GF-D8 (cell line): ENCODE measurements at regions not wholly inside any gene's neighbourhood (a gene's known extent, or its start where the extent isn't known, plus 50 kb on each side); places are given as distances from the start of the nearest gene placed in this dataset.
"Not testable (repeated sequence)": the region's sequence is repeated elsewhere in the genome, so short reads cannot be mapped to it uniquely, and the experiment has no call there.

ENCODE experiments used
- DNase-seq: peaks from one replicate; lab custom pipeline; 2025; lab: John Stamatoyannopoulos, UW

DNA sequence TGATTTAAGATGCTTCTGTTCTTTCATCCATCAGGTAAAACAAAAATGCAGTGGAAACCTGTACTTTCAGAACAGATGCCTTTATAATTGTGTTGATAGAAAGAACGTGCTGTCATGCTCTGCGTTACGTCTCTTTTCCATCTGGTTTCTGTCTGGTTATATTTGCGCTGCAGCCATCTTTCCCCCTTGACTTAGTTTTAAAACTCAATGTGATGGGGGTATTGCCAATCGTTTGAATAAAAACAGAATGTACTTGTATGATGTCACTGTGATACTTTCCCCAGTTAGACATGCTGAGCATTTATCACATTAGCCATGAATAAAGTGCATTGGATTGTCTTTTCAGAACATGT lies 508.6 kb downstream of the ADCYAP1 start:
- no peak for DNase-seq

DNA sequence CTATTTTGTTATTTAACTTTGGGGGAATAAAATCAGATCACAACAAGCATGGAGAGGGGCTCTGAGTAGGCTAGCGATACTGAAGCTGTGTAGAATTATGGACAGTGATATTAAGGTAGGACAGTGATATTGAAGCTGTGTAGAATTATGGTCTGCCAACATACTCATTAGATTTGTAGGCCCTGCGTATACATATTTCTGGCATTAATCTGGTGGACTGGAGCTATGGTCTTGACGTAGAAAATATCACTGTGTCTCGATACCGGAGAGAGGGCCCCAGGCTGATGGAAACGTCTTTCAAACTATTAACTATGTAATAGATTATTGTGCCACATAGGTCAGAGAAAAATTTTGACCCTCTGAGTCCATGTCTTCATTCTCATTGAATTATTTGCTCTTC lies 511.4 kb downstream of the ADCYAP1 start:
- DNase-seq = no peak

DNA sequence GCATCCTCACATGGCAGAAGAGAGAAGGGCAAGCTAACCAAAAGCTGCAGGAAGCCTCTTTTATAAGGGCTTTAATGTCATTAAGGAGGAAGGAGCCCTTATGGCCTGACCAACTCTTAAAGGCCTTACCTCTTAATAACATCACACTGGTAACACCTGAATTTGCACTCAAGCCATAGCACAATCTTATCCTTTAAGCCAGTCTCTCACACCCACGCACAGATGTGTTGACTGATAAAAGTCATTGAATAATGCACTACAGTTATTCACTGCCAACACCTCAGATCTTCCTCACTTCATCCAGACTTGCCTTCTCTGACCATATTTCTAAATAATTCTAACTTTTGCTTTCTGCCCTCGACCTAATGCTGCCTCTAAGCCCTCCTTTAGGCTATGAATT lies 516.8 kb downstream of the ADCYAP1 start:
- no peak for DNase-seq

DNA sequence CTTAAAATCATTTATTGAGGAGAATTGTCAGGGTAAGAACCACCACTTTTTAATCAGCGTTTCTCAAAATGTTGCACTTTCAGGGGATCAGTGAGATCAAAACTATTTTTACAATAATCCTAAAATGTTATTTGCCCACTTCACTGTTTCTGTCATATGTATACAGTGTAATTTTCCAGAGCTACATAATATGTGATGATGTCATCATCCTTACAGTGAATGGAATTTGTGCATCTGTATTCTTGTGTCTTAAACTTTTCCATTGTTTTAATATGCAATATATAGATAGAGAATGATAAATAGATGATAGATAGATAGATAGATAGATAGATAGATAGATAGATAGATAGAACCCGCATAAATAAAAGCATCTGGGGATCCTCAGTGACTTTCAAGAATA lies 518.0 kb downstream of the ADCYAP1 start:
- DNase-seq = no peak

DNA sequence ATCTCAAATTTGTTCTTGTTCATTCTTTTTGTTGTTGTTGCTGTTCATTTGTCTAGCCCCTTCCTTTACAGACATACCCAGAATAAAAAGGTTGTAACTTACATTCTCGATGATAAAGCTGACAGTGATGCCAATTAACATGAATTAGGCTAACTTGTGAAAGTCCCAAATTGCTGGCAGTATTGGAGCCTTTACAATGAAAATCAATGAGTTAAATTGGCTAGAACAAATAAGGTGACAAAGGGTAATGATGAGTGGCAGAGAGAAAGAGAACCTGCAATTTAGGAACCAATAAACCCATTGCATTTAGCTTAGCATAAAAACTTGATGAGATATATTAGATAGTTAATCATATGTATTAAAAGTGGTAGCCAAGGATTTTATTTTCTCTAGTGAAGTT lies 521.0 kb downstream of the ADCYAP1 start:
- no peak for DNase-seq

DNA sequence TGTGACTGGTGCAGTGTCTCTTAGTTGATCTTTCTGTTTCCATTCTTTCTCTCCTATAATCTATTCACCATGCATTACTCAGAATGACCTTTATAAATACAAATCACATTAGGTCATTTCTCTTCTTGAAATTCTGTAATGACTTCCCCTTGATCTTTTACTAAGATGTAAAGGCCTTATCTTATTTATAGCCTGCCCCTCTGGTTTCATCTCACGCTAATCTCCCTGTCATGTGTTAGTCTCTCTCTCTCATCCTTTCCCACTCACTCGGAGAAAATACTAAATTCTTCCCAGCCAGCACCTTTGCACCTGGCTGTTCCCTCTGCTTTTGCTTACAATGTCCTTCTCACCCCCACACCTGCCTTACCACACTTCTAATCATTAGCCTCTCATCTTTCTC lies 530.8 kb downstream of the ADCYAP1 start:
- no peak for DNase-seq

DNA sequence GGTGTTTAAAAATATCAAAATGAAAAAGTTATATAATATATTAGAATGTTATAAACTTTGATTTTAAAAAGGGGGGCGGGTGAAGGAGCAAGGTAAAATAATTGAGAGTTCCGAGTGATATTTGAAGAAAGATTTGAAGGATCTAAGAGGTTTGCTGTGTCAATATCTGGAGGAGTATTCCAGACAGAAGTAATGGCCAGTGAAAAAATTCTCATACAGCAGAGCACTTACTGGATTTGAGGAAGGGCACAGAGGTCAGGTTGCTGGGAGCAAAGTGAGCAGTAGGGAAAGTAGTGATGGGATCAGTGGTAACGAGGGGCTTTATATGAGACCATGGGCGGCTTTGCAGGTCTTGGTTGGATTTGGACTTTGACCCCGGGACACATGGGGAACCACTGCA lies 531.5 kb downstream of the ADCYAP1 start:
- DNase-seq = no peak

DNA sequence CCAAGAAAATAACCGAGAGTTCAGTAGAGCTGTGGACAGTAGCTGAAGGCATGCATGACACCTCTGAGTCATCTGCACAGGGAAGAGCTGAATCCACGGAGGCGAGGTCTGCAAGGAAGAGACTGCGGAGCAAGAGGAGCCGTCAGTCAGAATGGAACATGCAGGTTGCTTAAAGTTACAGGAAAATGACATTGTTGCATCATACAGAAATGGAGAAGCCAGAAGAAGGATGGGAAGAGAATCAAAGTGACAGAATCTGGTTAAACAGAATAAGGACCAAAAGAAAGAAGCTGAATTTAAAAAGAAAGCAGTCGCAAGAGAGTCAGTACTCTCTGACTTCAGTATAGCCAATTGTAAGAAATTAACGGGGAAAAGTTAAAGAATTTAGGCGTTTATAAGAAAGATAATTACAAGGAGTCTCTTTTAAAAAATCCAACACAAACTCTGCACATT lies 533.8 kb downstream of the ADCYAP1 start:
- no peak for DNase-seq

DNA sequence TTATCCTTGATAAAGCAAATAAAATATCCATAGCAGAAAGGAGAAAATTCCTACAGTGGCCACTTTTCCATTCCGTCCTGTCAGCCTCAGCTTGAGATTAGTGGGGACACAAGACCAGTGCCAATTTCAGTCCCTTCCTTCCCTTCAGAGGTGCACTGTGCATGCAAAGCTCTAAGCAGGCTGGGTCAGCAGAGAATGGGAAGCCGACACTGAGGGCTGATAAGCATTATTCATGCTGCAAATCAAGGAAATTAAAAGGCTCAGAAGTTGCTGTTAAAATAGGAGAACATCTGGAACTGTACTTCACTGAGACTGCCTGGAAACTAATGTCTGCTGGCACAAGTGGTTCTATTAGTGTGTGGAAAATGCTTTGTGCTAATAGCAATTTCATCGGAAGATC lies 534.3 kb downstream of the ADCYAP1 start:
- no peak for DNase-seq

DNA sequence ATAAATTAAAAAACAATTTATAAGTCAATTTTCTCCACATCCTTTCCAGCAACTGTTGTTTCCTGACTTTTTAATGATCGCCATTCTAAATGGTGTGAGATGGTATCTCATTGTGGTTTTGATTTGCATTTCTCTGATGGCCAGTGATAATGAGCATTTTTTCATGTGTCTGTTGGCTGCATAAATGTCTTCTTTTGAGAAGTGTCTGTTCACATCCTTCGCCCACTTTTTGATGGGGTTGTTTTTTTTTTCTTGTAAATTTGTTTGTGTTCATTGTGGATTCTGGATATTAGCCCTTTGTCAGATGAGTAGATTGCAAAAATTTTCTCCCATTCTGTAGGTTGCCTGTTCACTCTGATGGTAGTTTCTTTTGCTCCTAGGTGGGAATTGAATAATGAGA lies 539.4 kb downstream of the ADCYAP1 start:
- DNase-seq = not testable (repeated sequence)

DNA sequence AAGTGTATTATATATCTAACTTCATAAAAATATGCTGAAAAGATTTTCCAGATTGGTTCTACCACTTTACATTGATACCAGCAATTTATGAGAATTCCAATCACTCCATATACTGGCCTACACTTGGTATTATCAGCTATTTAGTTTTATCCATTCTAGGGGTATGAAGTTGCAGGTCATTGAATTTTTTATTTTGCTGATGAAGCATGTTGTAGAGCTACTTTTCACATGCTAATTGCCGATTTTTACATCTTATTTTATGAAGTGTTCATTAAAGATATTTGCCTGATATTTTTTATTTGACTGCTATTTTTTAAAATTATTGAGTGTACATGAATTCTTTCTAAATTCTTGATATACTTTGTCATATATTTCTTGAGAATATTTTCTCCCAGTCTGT lies 542.1 kb downstream of the ADCYAP1 start:
- no peak for DNase-seq

DNA sequence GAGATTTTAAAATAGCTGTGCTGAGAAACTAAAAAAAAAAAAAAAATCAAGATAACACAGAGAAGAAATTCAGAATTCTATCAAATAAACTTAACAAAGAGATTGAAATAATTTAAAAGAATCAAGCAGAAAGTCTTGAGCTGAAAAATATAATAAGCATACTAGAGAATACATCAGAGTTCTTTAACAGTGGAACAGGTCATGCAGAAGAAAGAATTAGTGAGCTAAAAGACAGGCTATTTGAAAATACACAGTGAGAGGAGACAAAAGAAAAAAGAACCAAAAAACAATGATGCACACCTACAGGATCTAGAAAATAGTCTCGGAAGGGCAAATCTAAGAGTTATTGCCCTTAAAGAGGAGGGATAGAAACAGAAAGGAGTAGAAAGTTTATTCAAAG lies 548.1 kb downstream of the ADCYAP1 start:
- DNase-seq = no peak

DNA sequence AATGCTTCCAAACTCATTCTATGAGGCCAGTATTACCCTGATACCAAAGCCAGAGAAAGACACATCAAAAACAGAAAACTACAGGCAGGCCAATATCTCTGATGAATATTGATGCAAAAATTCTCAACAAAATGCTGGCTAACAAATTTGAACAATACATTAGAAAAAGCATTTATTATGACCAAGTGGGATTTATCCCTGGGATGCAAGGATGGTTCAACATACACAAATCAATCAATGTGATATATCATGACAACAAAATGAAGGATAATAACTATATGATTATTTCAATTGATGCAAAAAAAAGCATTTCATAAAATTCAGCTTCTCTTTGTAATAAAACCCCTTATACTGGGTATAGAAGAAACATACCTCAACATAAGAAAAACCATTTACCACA lies 550.9 kb downstream of the ADCYAP1 start:
- no peak for DNase-seq

DNA sequence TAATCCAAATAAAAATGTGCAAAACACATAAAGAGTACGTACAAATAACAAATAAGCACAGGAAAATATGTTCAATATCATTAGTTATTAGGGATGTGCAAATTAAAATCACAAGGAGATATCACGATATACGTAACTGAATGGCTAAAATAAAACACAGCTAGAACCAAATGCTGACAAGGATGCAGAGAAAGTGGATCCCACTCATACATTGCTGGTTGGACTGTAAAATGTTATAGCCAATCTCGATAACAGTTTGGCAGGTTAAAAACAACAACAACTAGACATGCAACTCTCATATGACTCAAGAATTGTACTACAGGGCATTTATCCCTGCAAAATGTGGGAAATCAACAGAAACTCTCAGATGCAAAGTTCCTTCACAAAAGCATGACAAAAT lies 553.9 kb downstream of the ADCYAP1 start:
- DNase-seq = no peak

DNA sequence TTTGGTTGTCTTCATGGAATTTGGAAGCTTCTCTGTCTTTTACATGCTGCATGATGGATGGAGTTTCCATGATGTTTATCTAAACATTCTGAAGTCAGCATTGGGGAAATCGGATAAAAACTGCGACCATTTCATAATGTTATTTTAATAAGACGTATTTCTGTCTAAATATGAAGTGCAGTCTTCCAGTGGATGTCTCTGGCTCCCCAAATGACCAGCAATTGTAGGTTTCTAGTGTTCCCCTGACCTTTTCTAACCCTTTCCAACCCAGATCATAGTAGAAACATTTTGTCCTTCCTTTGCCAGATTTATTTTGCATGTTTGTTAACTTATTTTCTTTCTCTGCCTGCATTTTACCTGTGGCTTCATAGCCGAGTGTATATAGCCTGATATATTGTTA lies 559.3 kb downstream of the ADCYAP1 start:
- DNase-seq = no peak

DNA sequence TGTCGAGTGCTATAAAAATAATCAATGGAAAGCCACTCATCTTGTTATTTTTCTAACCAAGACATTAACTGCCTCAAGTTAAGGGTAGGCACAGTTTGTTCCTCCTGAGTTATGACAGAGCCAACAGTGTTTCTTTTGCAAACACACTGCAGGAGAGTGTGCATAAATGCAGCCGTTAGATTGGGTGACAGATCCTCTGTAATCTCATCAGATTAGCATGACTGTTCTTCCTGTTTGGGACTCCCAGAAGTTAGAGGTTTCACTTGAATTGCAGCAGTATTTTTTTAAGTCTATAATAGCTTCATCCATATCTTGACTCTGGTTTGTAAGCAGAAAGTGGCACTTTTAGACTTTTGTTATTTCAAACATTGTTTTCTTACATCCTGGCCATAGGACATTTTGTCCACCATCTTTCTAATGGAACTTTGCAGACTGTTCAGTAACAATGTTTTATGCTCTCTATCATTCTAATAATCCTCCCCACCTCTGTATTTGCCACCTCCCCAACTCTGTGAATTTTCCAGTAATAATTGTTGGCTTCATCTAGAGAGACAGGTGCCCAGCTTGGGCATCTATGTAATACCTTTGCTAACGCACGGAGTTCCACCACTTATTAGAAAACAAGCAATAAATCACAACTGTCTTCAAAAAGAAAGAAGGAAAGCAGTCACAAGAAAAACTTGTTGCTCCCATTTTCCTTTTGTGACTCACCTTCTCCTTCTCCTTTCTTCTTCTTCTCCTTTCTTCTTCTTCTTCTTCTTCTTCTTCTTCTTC lies 560.0 kb downstream of the ADCYAP1 start:
- DNase-seq = no peak

DNA sequence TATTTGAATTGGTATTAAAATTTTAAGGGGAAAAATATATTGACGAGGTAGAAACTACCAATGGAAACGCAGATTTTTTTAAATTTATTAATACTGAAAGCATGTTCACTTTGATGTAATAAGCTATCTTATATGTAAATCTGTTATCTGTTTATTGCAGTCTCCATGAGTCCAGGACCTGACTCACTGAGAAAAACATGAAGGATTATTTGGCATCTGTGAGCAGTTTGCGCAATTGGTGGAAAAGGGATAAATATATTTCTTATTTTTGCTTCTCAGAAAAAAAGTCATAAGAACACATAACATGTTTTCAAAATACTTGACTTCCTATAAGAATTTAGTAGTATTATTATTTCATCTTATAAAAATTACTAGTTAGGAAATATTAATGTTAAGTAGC lies 561.4 kb downstream of the ADCYAP1 start:
- no peak for DNase-seq

DNA sequence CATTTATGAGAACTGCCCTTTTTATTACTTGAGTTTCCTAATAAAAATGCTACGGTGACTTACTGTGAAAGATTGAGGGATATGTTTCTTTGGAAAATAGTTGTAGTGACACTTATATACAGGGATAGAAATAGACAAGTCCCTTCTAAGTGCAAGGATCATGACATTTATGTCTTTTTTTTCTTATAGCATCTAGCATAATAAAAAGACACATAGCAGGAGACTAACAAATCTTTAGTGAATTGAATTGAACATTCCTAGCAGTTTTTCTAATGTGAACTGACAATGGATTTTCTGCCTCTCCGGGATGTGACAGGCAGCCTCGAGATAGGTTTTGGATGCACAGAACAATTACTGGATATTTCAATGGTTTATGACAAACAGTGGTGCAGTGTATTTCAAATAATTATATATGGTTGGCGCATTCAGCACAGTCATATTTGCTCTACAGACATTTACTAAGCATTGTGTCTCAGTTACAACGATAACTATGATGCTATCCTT lies 562.8 kb downstream of the ADCYAP1 start:
- no peak for DNase-seq

DNA sequence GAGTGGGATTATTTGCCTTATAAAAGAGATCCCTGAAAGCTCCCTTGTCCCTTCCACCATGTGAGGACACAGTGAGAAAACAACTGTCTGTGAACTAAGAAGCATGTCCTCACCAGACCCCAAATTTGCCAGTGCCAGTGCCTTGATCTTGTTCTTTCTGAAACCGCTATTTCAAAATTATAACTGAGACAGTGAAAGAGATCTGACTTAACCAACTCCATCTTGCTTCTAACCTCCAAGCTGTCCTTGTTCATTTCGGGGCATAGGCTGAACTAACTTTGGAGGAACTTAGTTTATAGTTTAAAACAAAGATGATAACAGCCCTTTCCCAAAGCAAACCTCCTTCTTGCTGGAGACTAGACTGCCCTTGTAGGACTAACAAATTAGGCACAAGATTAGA lies 563.9 kb downstream of the ADCYAP1 start:
- DNase-seq = no peak

DNA sequence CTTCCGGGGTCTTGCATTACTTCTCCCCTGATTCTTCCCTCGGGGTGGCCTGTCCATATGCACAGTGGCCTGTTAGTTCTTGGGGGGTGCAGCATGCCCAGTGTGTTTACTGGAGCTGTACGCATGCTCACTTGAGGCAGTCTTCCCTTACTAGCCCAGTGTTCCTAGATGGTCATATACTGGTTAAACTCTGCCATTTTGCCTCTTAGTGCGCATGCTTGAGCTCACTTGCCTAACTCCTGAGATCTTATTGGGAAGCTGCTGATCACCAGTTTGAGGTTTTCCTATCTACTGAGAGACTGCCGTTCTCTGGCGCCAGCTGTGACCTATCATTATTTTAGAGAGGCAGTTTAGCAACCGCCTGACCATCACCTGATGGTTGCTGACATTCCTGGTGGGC lies 571.2 kb downstream of the ADCYAP1 start:
- no peak for DNase-seq

DNA sequence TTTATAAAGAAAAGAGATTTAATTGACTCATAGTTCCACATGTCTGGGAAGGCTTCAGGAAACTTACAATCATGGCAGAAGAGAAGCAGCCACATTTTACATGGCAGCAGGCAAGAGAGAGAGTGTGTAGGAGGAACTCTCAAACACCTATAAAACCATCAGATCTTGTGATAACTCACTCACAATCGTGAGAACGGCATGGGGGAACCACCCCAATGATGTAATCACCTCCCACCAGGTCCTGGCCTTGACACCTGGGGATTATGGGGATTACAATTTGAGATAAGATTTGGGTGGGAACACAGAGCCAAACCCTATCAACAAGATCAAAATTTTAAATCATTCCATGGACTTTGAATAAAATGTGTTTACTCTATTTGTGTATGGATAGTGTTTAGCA lies 575.6 kb downstream of the ADCYAP1 start:
- no peak for DNase-seq

DNA sequence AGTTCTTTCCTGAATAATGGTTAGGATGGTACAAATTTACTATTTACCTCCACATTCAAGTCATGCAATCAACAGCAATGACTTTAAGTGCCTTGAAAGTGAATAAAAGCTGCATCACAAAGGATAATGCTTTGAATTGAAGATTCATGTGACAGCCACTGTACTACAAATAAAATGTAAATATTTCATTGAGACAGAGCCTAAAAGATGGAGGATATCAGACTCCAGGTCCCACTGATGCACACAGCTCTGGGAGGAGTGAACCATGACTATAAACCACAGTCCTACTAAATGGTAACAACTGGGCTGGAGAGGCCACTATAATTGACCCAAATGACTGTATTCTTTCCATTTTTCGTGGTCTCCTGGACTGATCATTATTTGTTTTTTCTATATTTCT lies 576.9 kb downstream of the ADCYAP1 start:
- DNase-seq = no peak

DNA sequence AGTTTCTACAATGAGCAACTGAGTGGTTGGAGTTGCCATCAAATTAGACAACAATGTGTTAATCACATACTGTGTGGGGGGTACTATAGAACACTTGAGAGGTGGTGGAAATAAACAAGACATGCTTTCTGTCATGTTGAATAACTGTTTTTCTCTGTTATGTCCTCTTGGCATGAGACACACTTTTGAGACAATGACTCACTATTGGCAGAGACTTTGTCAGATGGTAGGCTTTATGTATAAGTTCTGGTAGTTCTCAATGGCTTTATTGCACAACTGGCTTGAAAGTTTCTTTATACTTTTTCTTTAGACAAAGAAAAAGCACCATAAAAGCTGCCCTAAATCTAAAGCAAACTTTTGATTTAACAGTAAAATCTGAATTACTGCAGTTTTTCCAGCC lies 578.7 kb downstream of the ADCYAP1 start:
- DNase-seq = no peak

DNA sequence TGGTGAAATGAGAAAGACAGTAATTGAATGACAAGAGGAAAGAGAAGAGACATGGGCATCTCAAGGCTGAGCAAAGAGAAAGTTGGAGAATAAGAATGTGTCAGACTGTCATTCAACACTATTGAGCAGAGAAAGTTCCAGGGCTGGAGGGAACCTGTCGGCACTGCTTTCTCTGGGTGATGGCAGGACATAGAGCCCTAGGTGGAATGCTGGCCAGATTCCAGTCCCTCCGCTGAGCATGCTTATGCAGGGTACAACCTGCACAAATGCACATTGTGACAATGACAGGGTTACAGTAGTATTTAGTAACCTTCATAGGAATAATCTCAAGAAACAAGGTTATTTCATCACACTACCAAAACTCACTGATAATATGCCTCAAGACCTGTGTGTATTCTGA lies 582.8 kb downstream of the ADCYAP1 start:
- no peak for DNase-seq
